Panc1 (cell line): ENCODE measurements at regions not wholly inside any gene's neighbourhood (a gene's known extent, or its start where the extent isn't known, plus 50 kb on each side); places are given as distances from the start of the nearest gene placed in this dataset.

Experiments
- ATAC-seq: fragments of 200-7000 bp; cut with Tn5 transposase; 2 replicates; pipeline ENCODE4 v1.9.1; 2020; ENCODE audit warnings: mild to moderate bottlenecking, moderate library complexity
- BruUV-seq: library from RNA; stranded (reverse); fragments of 400-500 nt; replicated peaks from 2 replicates; lab custom pipeline; 2021; lab: Mats Ljungman, UMichigan
- CTCF ChIA-PET: fragments of 300-600 bp; sonication (Branson Sonifier 250); formaldehyde crosslinking; loops from one replicate; lab custom pipeline; 2022; ENCODE audit warnings: antibody characterized with exemption; lab: Charles Lee
- POLR2A ChIA-PET: fragments of 300-600 bp; sonication (Branson Sonifier 250); formaldehyde crosslinking; loops from one replicate; lab custom pipeline; 2022; ENCODE audit warnings: antibody characterized with exemption; lab: Charles Lee
- DNase-seq: peaks from one replicate; pipeline ENCODE4 v3.0.0-alpha.2; 2010; ENCODE audit warnings: low read depth, low spot score
- H3K27ac ChIP-seq: 2 replicates; pipeline ENCODE4 v1.5.1; 2011; ENCODE audit warnings: mild to moderate bottlenecking, low read length, inconsistent platforms
- H3K27me3 ChIP-seq: fragments of 200-500 bp; sonication (Bioruptor generic); 2 replicates; pipeline ENCODE4 v1.6.0; 2014; ENCODE audit warnings: low read length, inconsistent platforms; ENCODE audit not compliant: control insufficient read depth, insufficient read depth
- H3K36me3 ChIP-seq: fragments of 200-500 bp; sonication (Bioruptor generic); 2 replicates; pipeline ENCODE4 v1.5.1; 2014; ENCODE audit warnings: inconsistent platforms, mild to moderate bottlenecking, low read length, moderate library complexity; ENCODE audit not compliant: control insufficient read depth, insufficient read depth
- H3K4me1 ChIP-seq: 2 replicates; pipeline ENCODE4 v1.5.1; 2011; ENCODE audit warnings: inconsistent platforms, mild to moderate bottlenecking, low read length, moderate library complexity; ENCODE audit not compliant: control insufficient read depth, insufficient read depth
- H3K4me3 ChIP-seq, 2 experiments: 2 replicates each; pipeline ENCODE4 v1.5.1; 2011 to 2012; ENCODE audit warnings: low read depth in 2 of 2, low read length in 2 of 2, mild to moderate bottlenecking in 2 of 2, inconsistent platforms in 1 of 2, moderate library complexity in 1 of 2
- H3K9me3 ChIP-seq: fragments of 200-500 bp; sonication (Bioruptor generic); 2 replicates; pipeline ENCODE4 v1.5.1; 2014; ENCODE audit warnings: low read depth, mild to moderate bottlenecking, inconsistent platforms, low read length, moderate library complexity; ENCODE audit not compliant: control insufficient read depth, insufficient read depth
- POLR2AphosphoS5 ChIP-seq: IDR thresholded peaks from 2 replicates; pipeline ENCODE4 v1.6.1; 2012; ENCODE audit warnings: mild to moderate bottlenecking, low read depth, low read length, moderate library complexity
- REST ChIP-seq, 2 experiments: IDR thresholded peaks; 2 replicates each; pipeline ENCODE4 v1.6.1; 2011 to 2012; ENCODE audit warnings: low read depth in 2 of 2, control low read depth in 1 of 2, low read length in 1 of 2, mild to moderate bottlenecking in 1 of 2, moderate library complexity in 1 of 2; ENCODE audit not compliant: insufficient read depth in 1 of 2
- SIN3A ChIP-seq: IDR thresholded peaks from 2 replicates; pipeline ENCODE4 v1.6.1; 2012; ENCODE audit warnings: low read depth, mild to moderate bottlenecking, low read length, moderate library complexity, borderline replicate concordance; ENCODE audit not compliant: insufficient read depth
- TCF7L2 ChIP-seq: IDR thresholded peaks from 2 replicates; pipeline ENCODE4 v1.6.1; 2011; ENCODE audit warnings: mild to moderate bottlenecking, low read depth, low read length, inconsistent platforms
- in situ Hi-C: cut with HindIII; loops from 2 replicates; pipeline ENCODE4 v1.10.0; 2016; ENCODE audit warnings: low sequenced_read_pairs, low pct_unique_long_range_greater_than_20kb
- intact Hi-C: fragments of 100-400 bp; cut with micrococcal nuclease; formaldehyde crosslinking; loops from one replicate; pipeline ENCODE4 v1.10.0; 2022; ENCODE audit not compliant: unreplicated experiment
- TF ChIP-seq, protein P1 (sequence below): fragments of 450-650 bp; IDR thresholded peaks from 2 replicates; pipeline ENCODE4 v1.5.1; 2017; ENCODE audit warnings: mild to moderate bottlenecking

DNA sequence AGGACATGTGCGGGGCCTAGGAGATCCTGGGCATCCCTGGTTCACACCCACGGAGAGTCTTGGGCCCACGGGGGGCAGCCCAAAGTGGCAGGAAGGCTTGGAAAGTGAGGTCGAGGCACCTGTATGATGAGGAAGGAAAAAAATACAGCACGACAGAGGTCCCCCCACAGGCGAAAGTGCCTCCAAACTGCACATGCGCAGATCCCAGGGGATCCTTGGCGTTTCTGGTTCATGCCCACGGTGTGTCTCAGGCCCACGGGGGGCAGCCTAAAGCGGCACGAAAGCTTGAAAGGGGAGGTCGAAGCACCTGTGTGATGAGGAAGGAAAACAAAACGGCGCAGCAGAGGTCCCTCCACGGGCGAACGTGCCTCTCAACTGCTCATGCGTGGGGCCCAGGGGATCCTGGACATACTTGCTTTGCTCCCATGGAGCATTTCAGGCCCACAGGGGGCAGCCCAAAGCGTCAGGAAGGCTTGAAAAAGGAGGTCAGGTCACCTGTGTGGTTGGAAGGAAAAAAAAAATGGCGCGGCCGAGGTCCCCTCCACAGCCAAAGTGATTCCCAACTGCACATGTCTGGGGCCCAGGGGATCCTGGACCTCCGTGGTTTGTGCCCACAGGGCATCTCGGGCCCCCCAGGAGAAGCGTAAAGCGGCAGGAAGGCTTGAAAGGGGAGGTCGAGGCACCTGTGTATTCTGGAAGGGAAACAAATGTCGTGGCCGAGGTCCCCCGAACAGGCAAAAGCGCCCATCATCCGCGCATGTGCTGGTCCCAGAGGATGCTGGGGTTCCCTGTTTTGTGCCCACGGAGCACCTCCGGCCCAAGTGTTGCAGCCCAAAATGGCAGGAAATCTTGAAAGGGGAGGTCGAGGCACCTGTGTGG lies 582.6 kb downstream of the ALG10 start:
- CTCF ChIA-PET, result no interaction called here
- Histone ChIP-seq H3K4me1 (peaks cover 8% of the 10 kb centered on the region), H3K9me3 (no peaks in the 10 kb centered on the region), H3K27ac (no peak overlapping the region), H3K4me3 (no peak overlapping the region), H3K27me3 (peaks cover 9% of the 10 kb centered on the region; the same call in 1 of the 2 replicates), H3K36me3 (no peaks in the 10 kb centered on the region)
- in situ Hi-C loops, result no loop called here
- ATAC-seq (no peak), DNase-seq (no peak)
- intact Hi-C loops, result loop anchor here (5.0 kb wide), 1 partner anchor 268 kb away; no protein-coding TSS in a partner anchor
- TF ChIP-seq TCF7L2 (no peak), REST (IDR thresholded peaks at IDR 0.05; ENCODE audit: insufficient read depth in 1 of 2, low read depth in 2 of 2, low read length in 1 of 2) (no peak)
- POLR2A ChIA-PET, result no interaction called here
- BruUV-seq, result no TSS peak

GRCh38 chr12:34605510-34605887 lies 583.2 kb downstream of the ALG10 start:
- no TSS peak for BruUV-seq
- no peak for ATAC-seq
- no peak for DNase-seq

GRCh38 chr12:34605955-34606748 lies 583.9 kb downstream of the ALG10 start:
- ChIA-PET CTCF (no interaction called here), POLR2A (no interaction called here)
- TF ChIP-seq TCF7L2 (no peak), REST (IDR thresholded peaks at IDR 0.05; ENCODE audit: insufficient read depth in 1 of 2, low read depth in 2 of 2, low read length in 1 of 2) (no peak), POLR2AphosphoS5 (no peak), SIN3A (no peak)
- TF ChIP-seq, protein P1, sequence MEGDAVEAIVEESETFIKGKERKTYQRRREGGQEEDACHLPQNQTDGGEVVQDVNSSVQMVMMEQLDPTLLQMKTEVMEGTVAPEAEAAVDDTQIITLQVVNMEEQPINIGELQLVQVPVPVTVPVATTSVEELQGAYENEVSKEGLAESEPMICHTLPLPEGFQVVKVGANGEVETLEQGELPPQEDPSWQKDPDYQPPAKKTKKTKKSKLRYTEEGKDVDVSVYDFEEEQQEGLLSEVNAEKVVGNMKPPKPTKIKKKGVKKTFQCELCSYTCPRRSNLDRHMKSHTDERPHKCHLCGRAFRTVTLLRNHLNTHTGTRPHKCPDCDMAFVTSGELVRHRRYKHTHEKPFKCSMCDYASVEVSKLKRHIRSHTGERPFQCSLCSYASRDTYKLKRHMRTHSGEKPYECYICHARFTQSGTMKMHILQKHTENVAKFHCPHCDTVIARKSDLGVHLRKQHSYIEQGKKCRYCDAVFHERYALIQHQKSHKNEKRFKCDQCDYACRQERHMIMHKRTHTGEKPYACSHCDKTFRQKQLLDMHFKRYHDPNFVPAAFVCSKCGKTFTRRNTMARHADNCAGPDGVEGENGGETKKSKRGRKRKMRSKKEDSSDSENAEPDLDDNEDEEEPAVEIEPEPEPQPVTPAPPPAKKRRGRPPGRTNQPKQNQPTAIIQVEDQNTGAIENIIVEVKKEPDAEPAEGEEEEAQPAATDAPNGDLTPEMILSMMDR, result no peak
- Histone ChIP-seq H3K27me3 (peaks cover 9% of the 10 kb centered on the region; the same call in 1 of the 2 replicates), H3K4me1 (peaks cover under 1% of the 10 kb centered on the region; the same call in 1 of the 2 replicates), H3K27ac (no peak overlapping the region), H3K4me3 (no peak overlapping the region), H3K36me3 (no peaks in the 10 kb centered on the region), H3K9me3 (no peaks in the 10 kb centered on the region)
- in situ Hi-C loops (no loop called here), intact Hi-C loops (no loop called here)
- DNase-seq, result no peak
- ATAC-seq, result no peak
- no TSS peak for BruUV-seq

More at GRCh38 chr12:34605510-34605887, 583.2 kb downstream of the ALG10 start:
- H3K4me3 ChIP-seq, result no peak overlapping the region
- H3K36me3 ChIP-seq, result no peaks in the 10 kb centered on the region
- in situ Hi-C loops (no loop called here), intact Hi-C loops (no loop called here)
- H3K4me1 ChIP-seq, result peaks cover 7% of the 10 kb centered on the region
- peaks cover 9% of the 10 kb centered on the region; the same call in 1 of the 2 replicates for H3K27me3 ChIP-seq
- no peaks in the 10 kb centered on the region for H3K9me3 ChIP-seq
- H3K27ac ChIP-seq, result no peak overlapping the region
- ChIA-PET CTCF (no interaction called here), POLR2A (no interaction called here)
- no peak for TF ChIP-seq TCF7L2
- TF ChIP-seq SIN3A, result no peak
- TF ChIP-seq POLR2AphosphoS5, result no peak
